ENCODE measurements at regions not wholly inside any gene's neighbourhood (a gene's known extent, or its start where the extent isn't known, plus 50 kb on each side); places are given as distances from the start of the nearest gene placed in this dataset.
"Not testable (repeated sequence)": the region's sequence is repeated elsewhere in the genome, so short reads cannot be mapped to it uniquely, and the experiment has no call there.

- Histone ChIP-seq H3K27ac (ENCODE audit: low read depth, low read length) (no peak overlapping the region), H3K36me3 (ENCODE audit: control insufficient read depth, insufficient read depth, low read length) (peaks cover 73% of the 10 kb centered on the region), H3K4me3 (ENCODE audit: low read depth, low read length) (no peak overlapping the region), H3K9ac (ENCODE audit: low read length) (no peak overlapping the region), H3K4me1 (ENCODE audit: control insufficient read depth, insufficient read depth, low read length) (no peaks in the 10 kb centered on the region), H3K27me3 (ENCODE audit: control insufficient read depth, insufficient read depth, low read length) (no peaks in the 10 kb centered on the region), H3K9me3 (ENCODE audit: control insufficient read depth, insufficient read depth, low read depth, low read length) (peaks cover 16% of the 10 kb centered on the region)
Observed at GRCh38 chr12:124470806-124471205, 96.6 kb downstream of the NCOR2 start.

- Histone ChIP-seq H3K27me3 (ENCODE audit: control insufficient read depth, insufficient read depth, low read length) (no peaks in the 10 kb centered on the region), H3K27ac (ENCODE audit: low read depth, low read length) (no peak overlapping the region), H3K36me3 (ENCODE audit: control insufficient read depth, insufficient read depth, low read length) (peaks cover 73% of the 10 kb centered on the region), H3K4me1 (ENCODE audit: control insufficient read depth, insufficient read depth, low read length) (no peaks in the 10 kb centered on the region), H3K9me3 (ENCODE audit: control insufficient read depth, insufficient read depth, low read depth, low read length) (peaks cover 22% of the 10 kb centered on the region), H3K9ac (ENCODE audit: low read length) (no peak overlapping the region), H3K4me3 (ENCODE audit: low read depth, low read length) (no peak overlapping the region)
Observed at GRCh38 chr12:124470139-124470538, 97.3 kb downstream of the NCOR2 start.

DNA sequence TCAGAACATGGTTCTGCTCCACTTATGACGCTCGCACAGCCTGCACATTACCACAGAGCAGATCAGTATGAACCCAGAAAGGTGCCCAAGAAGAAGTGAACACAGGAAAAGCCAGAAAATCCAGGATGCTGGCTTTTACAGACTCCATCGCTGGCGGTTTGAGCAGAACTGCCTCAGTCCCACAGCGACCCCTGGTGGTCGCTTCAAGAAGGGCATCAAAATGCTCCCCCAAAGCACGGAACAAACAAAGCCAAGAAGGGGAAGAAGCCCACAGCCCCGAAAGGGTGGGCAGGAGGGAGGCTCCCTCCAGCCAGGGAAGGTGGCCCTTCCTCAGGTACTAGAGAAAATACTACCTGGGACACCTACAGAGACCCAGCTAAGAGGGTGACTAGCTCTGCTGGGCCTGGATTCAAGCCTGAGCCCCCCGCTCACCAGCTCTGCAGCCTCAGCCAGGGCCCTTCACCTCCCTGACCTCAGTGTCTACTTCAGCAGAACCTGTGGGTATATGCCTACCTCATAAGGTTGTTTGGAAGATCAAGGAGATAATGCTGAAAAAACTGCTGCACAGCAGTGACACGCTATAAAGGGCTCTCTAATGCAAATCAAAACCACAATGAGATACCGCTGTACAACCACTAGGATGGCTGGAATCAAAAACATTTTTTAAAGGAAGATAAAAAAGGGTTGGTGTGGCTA is 98.1 kb downstream of the NCOR2 start:
- peaks cover 75% of the 10 kb centered on the region for H3K36me3 ChIP-seq (ENCODE audit: control insufficient read depth, insufficient read depth, low read length)
- H3K9me3 ChIP-seq (ENCODE audit: control insufficient read depth, insufficient read depth, low read depth, low read length): peaks cover 26% of the 10 kb centered on the region

DNA sequence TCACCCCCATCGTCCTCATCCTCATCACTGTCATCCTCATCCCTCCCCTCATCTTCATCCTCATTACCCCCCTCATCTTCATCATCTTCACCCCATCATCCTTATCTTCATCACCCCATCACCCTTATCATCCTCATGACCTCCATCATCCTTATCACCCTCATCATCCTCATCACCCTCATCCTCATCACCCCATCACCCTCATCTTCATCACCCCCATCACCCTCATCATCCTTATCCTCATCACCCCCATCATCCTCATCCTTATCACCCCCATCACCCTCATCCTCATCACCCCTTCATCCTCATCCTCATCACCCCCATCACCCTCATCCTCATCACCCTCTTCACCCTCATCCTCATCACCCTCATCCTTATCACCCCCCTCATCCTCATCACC is 99.9 kb downstream of the NCOR2 start:
- peaks cover 67% of the 10 kb centered on the region for H3K36me3 ChIP-seq (ENCODE audit: control insufficient read depth, insufficient read depth, low read length)
- not testable (repeated sequence) for H3K4me3 ChIP-seq (ENCODE audit: low read depth, low read length); H3K9ac ChIP-seq (ENCODE audit: low read length); H3K27ac ChIP-seq (ENCODE audit: low read depth, low read length); H3K27me3 ChIP-seq (ENCODE audit: control insufficient read depth, insufficient read depth, low read length)
- peaks cover 15% of the 10 kb centered on the region; the same call in 1 of the 2 replicates for H3K9me3 ChIP-seq (ENCODE audit: control insufficient read depth, insufficient read depth, low read depth, low read length)
- peaks cover 17% of the 10 kb centered on the region; the same call in 1 of the 2 replicates for H3K4me1 ChIP-seq (ENCODE audit: control insufficient read depth, insufficient read depth, low read length)

More for the DNA sequence above, 98.1 kb downstream of the NCOR2 start:
- Histone ChIP-seq H3K4me1 (ENCODE audit: control insufficient read depth, insufficient read depth, low read length) (no peaks in the 10 kb centered on the region), H3K9ac (ENCODE audit: low read length) (no peak overlapping the region), H3K27ac (ENCODE audit: low read depth, low read length) (no peak overlapping the region), H3K4me3 (ENCODE audit: low read depth, low read length) (no peak overlapping the region), H3K27me3 (ENCODE audit: control insufficient read depth, insufficient read depth, low read length) (no peaks in the 10 kb centered on the region)

DNA sequence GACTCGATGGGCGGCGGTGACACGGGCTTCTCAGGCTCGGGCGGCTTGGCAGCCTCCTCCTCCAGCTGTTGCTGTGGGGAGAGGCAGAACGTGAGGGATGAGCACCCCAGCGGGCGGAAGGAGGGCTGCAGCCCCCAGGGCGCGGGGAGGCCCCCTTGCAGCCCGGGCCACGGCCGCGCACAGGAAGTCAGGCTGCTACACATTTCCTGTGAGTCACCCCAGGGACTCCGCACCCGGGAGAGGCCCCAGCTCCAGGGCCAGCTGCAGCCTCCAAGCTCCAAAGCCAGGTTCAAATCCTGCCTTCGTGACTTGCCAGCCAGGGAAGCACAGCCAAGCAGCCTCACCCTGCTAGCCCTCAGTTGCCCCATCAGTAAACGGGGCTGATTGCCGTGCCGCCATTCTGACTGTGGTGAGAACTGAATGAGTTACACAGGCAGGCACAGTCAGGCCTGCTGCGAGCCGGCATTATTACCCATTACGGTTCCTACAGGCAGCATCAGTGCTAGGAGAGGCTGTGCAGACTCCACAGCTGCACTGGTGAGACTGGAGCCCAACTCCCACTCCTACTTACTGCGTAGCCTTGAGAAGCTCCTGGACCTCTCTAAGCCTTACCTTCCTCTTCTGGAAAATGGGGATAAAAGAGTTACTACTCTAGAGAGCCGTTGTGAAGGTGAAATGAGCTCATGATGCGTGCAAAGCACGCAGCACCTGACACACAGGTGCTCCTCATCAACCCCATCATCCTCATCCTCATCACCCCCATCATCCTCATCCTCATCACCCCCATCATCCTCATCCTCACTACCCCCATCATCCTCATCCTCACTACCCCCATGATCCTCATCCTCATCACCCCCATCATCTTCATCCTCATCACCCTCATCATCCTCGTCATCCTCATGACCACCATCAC is 100.9 kb downstream of the NCOR2 start:
- Histone ChIP-seq H3K27ac (ENCODE audit: low read depth, low read length) (no peak overlapping the region), H3K4me3 (ENCODE audit: low read depth, low read length) (no peak overlapping the region), H3K9me3 (ENCODE audit: control insufficient read depth, insufficient read depth, low read depth, low read length) (peaks cover 15% of the 10 kb centered on the region; the same call in 1 of the 2 replicates), H3K27me3 (ENCODE audit: control insufficient read depth, insufficient read depth, low read length) (no peaks in the 10 kb centered on the region), H3K4me1 (ENCODE audit: control insufficient read depth, insufficient read depth, low read length) (peaks cover 17% of the 10 kb centered on the region; the same call in 1 of the 2 replicates), H3K9ac (ENCODE audit: low read length) (no peak overlapping the region), H3K36me3 (ENCODE audit: control insufficient read depth, insufficient read depth, low read length) (peaks cover 66% of the 10 kb centered on the region)

GRCh38 chr12:124465473-124465872 is 101.9 kb downstream of the NCOR2 start:
- H3K27me3 ChIP-seq (ENCODE audit: control insufficient read depth, insufficient read depth, low read length): no peaks in the 10 kb centered on the region
- H3K4me3 ChIP-seq (ENCODE audit: low read depth, low read length): no peak overlapping the region
- no peak overlapping the region for H3K9ac ChIP-seq (ENCODE audit: low read length)
- no peak overlapping the region for H3K27ac ChIP-seq (ENCODE audit: low read depth, low read length)
- peaks cover 63% of the 10 kb centered on the region for H3K36me3 ChIP-seq (ENCODE audit: control insufficient read depth, insufficient read depth, low read length)
- peaks cover 15% of the 10 kb centered on the region; the same call in 1 of the 2 replicates for H3K9me3 ChIP-seq (ENCODE audit: control insufficient read depth, insufficient read depth, low read depth, low read length)
- peaks cover 17% of the 10 kb centered on the region; the same call in 1 of the 2 replicates for H3K4me1 ChIP-seq (ENCODE audit: control insufficient read depth, insufficient read depth, low read length)

GRCh38 chr12:124464830-124465229 is 102.6 kb downstream of the NCOR2 start:
- Histone ChIP-seq H3K4me1 (ENCODE audit: control insufficient read depth, insufficient read depth, low read length) (peaks cover 17% of the 10 kb centered on the region; the same call in 1 of the 2 replicates), H3K36me3 (ENCODE audit: control insufficient read depth, insufficient read depth, low read length) (peaks cover 67% of the 10 kb centered on the region), H3K4me3 (ENCODE audit: low read depth, low read length) (no peak overlapping the region), H3K27ac (ENCODE audit: low read depth, low read length) (no peak overlapping the region), H3K9me3 (ENCODE audit: control insufficient read depth, insufficient read depth, low read depth, low read length) (peaks cover 15% of the 10 kb centered on the region; the same call in 1 of the 2 replicates), H3K9ac (ENCODE audit: low read length) (no peak overlapping the region), H3K27me3 (ENCODE audit: control insufficient read depth, insufficient read depth, low read length) (no peaks in the 10 kb centered on the region)

DNA sequence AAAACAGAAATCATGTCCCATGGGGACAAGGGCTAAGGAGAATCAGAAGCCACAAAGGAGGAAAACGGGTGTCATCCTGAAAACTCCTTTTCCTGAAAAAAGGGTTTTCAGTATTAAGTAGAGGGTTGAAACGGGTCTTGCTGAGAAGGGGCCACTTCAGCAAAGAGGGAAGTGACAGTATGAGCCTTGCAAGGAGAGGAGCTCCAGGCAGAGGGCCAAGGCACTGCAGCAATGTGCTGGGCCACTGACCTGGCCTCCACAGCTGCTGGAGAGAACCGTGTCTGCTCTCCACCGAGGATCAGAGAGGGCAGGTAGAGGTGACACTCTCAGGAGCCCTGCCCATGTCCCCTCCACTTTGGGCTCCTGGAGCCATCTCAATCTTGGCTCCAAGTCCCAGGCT is 103.3 kb downstream of the NCOR2 start:
- no peaks in the 10 kb centered on the region for H3K27me3 ChIP-seq (ENCODE audit: control insufficient read depth, insufficient read depth, low read length)
- peaks cover 17% of the 10 kb centered on the region; the same call in 1 of the 2 replicates for H3K4me1 ChIP-seq (ENCODE audit: control insufficient read depth, insufficient read depth, low read length)
- H3K27ac ChIP-seq (ENCODE audit: low read depth, low read length): no peak overlapping the region
- peaks cover 14% of the 10 kb centered on the region; the same call in 1 of the 2 replicates for H3K9me3 ChIP-seq (ENCODE audit: control insufficient read depth, insufficient read depth, low read depth, low read length)
- H3K9ac ChIP-seq (ENCODE audit: low read length): no peak overlapping the region
- H3K4me3 ChIP-seq (ENCODE audit: low read depth, low read length): no peak overlapping the region
- peaks cover 68% of the 10 kb centered on the region for H3K36me3 ChIP-seq (ENCODE audit: control insufficient read depth, insufficient read depth, low read length)

GRCh38 chr12:124463341-124463921 is 104.0 kb downstream of the NCOR2 start:
- H3K9ac ChIP-seq (ENCODE audit: low read length): no peak overlapping the region
- peaks cover 10% of the 10 kb centered on the region; the same call in 1 of the 2 replicates for H3K9me3 ChIP-seq (ENCODE audit: control insufficient read depth, insufficient read depth, low read depth, low read length)
- peaks cover 68% of the 10 kb centered on the region for H3K36me3 ChIP-seq (ENCODE audit: control insufficient read depth, insufficient read depth, low read length)
- no peaks in the 10 kb centered on the region for H3K27me3 ChIP-seq (ENCODE audit: control insufficient read depth, insufficient read depth, low read length)
- H3K4me1 ChIP-seq (ENCODE audit: control insufficient read depth, insufficient read depth, low read length): peaks cover 17% of the 10 kb centered on the region; the same call in 1 of the 2 replicates
- H3K27ac ChIP-seq (ENCODE audit: low read depth, low read length): no peak overlapping the region; the same call in 1 of the 2 replicates
- no peak overlapping the region for H3K4me3 ChIP-seq (ENCODE audit: low read depth, low read length)

- Histone ChIP-seq H3K9ac (ENCODE audit: low read length) (no peak overlapping the region), H3K4me1 (ENCODE audit: control insufficient read depth, insufficient read depth, low read length) (peaks cover 17% of the 10 kb centered on the region; the same call in 1 of the 2 replicates), H3K36me3 (ENCODE audit: control insufficient read depth, insufficient read depth, low read length) (peaks cover 68% of the 10 kb centered on the region), H3K27me3 (ENCODE audit: control insufficient read depth, insufficient read depth, low read length) (no peaks in the 10 kb centered on the region), H3K9me3 (ENCODE audit: control insufficient read depth, insufficient read depth, low read depth, low read length) (peaks cover 10% of the 10 kb centered on the region; the same call in 1 of the 2 replicates), H3K27ac (ENCODE audit: low read depth, low read length) (no peak overlapping the region), H3K4me3 (ENCODE audit: low read depth, low read length) (no peak overlapping the region)
Observed at GRCh38 chr12:124462750-124463149, 104.7 kb downstream of the NCOR2 start.
